Osteocyte (in vitro differentiated cells): ENCODE measurements at regions not wholly inside any gene's neighbourhood (a gene's known extent, or its start where the extent isn't known, plus 50 kb on each side); places are given as distances from the start of the nearest gene placed in this dataset.

Experiments
- DNase-seq: peaks from one replicate; pipeline ENCODE4 v3.0.0; 2021; ENCODE audit warnings: mixed read lengths; ENCODE audit not compliant: unreplicated experiment; ENCODE audit errors: extremely low spot score
- H3K27ac Mint-ChIP-seq: one replicate; pipeline ENCODE4 v1.8.0; 2021; ENCODE audit warnings: mild to moderate bottlenecking, mixed read lengths; ENCODE audit not compliant: unreplicated experiment
- H3K27me3 Mint-ChIP-seq: one replicate; pipeline ENCODE4 v1.8.0; 2021; ENCODE audit warnings: mixed read lengths; ENCODE audit not compliant: unreplicated experiment
- H3K36me3 Mint-ChIP-seq: one replicate; pipeline ENCODE4 v1.8.0; 2021; ENCODE audit warnings: mixed read lengths; ENCODE audit not compliant: unreplicated experiment
- H3K4me1 Mint-ChIP-seq: one replicate; pipeline ENCODE4 v1.8.0; 2021; ENCODE audit warnings: mixed read lengths; ENCODE audit not compliant: unreplicated experiment
- H3K4me3 Mint-ChIP-seq: one replicate; pipeline ENCODE4 v1.8.0; 2021; ENCODE audit warnings: mild to moderate bottlenecking, moderate library complexity, mixed read lengths; ENCODE audit not compliant: unreplicated experiment
- H3K9me3 Mint-ChIP-seq: one replicate; pipeline ENCODE4 v1.8.0; 2021; ENCODE audit warnings: mixed read lengths; ENCODE audit not compliant: unreplicated experiment
- TF ChIP-seq, protein P1 (sequence below): fragments of 200-600 bp; sonication (generic); IDR thresholded peaks from 2 replicates; pipeline ENCODE4 v1.5.0; 2021; ENCODE audit warnings: antibody characterized with exemption, mild to moderate bottlenecking, moderate library complexity

DNA sequence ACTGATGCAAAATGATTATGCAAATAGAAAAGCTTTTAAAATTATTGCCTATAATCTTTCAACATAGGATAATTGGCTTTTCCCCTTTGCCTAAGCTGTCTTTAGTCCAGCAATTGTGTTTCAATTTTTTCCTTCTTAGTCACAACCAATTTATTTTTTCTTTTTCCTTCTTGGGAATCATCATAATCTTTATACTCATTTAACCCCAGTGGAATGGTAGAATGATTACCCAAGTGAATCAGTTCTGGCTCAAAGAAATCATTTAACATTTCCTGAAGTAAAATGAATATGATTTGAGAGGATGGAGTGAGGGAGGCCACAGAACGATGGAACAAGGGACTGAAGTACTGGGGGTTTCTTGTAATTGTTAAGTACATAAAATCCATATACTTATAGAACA lies 93.0 kb upstream of the CRIM1 start:
- H3K4me3 Mint-ChIP-seq: no peak overlapping the region
- H3K27me3 Mint-ChIP-seq: peaks cover 45% of the 10 kb centered on the region
- TF ChIP-seq, protein P1, sequence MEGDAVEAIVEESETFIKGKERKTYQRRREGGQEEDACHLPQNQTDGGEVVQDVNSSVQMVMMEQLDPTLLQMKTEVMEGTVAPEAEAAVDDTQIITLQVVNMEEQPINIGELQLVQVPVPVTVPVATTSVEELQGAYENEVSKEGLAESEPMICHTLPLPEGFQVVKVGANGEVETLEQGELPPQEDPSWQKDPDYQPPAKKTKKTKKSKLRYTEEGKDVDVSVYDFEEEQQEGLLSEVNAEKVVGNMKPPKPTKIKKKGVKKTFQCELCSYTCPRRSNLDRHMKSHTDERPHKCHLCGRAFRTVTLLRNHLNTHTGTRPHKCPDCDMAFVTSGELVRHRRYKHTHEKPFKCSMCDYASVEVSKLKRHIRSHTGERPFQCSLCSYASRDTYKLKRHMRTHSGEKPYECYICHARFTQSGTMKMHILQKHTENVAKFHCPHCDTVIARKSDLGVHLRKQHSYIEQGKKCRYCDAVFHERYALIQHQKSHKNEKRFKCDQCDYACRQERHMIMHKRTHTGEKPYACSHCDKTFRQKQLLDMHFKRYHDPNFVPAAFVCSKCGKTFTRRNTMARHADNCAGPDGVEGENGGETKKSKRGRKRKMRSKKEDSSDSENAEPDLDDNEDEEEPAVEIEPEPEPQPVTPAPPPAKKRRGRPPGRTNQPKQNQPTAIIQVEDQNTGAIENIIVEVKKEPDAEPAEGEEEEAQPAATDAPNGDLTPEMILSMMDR: no peak

DNA sequence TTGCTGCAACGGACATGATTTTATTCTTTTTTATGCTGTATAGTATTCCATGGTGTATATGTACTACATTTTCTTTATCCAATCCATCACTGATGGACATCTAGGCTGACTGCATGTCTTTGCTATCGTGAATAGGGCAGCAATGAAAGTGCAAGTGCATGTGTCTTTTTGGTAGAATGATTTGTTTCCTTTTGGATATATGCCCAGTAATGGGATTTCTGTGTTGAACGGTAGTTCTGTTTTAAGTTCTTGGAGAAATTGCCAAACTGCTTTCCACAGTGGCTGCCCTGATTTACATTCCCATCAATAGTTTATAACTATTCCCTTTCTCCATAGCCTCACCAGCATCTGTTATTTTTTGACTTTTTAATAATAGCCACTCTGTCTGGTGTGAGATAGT lies 99.7 kb upstream of the CRIM1 start:
- Mint-ChIP-seq H3K9me3 (no peaks in the 10 kb centered on the region), H3K27ac (no peak overlapping the region), H3K4me1 (no peaks in the 10 kb centered on the region), H3K27me3 (peaks cover 53% of the 10 kb centered on the region), H3K36me3 (no peaks in the 10 kb centered on the region), H3K4me3 (no peak overlapping the region)
- TF ChIP-seq, protein P1: no peak
- DNase-seq: no peak

More for the DNA sequence above, 93.0 kb upstream of the CRIM1 start:
- DNase-seq: no peak
- H3K36me3 Mint-ChIP-seq: no peaks in the 10 kb centered on the region
- no peaks in the 10 kb centered on the region for H3K4me1 Mint-ChIP-seq
- H3K9me3 Mint-ChIP-seq: peaks cover 13% of the 10 kb centered on the region
- no peak overlapping the region for H3K27ac Mint-ChIP-seq

GRCh38 chr2:36253086-36253485 lies 102.5 kb upstream of the CRIM1 start:
- Mint-ChIP-seq H3K4me1 (no peaks in the 10 kb centered on the region), H3K4me3 (no peak overlapping the region), H3K27me3 (peaks cover 47% of the 10 kb centered on the region), H3K27ac (no peak overlapping the region), H3K36me3 (no peaks in the 10 kb centered on the region), H3K9me3 (no peaks in the 10 kb centered on the region)
- TF ChIP-seq, protein P1: no peak
- DNase-seq: no peak

DNA sequence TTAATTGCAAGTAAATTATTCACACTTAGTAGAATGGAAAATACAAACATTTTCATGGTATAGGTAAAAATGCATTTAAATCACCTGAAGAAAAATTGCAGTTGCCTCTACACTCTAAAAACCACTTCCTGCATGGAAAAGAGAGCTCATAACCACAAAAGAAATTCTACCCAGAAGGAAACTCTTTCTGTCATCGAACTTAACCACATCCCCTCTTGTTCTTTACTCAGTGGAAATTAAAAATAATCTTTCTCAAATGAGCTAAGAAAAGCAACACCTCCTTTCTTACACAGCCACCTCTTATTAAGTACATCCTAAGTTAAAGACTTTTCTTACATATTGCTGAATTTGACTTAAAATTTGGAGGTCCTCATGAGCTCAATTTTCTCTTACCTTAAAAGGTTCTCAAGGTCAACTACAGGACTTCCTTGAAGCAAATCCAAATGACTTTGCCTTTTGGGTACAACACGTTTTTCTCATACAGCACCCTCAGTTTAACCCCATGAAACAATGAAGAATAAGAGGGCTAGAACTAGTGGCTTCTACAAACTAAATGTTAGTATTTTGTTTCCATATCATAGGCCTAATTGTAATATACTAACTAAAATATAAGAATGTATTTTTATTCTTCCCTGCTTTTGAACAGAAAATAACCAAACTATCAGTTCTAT lies 109.1 kb upstream of the CRIM1 start:
- TF ChIP-seq, protein P1: no peak
- Mint-ChIP-seq H3K4me3 (no peak overlapping the region), H3K27me3 (peaks cover 15% of the 10 kb centered on the region), H3K36me3 (no peaks in the 10 kb centered on the region), H3K9me3 (no peaks in the 10 kb centered on the region), H3K4me1 (no peaks in the 10 kb centered on the region), H3K27ac (no peak overlapping the region)
- DNase-seq: no peak

DNA sequence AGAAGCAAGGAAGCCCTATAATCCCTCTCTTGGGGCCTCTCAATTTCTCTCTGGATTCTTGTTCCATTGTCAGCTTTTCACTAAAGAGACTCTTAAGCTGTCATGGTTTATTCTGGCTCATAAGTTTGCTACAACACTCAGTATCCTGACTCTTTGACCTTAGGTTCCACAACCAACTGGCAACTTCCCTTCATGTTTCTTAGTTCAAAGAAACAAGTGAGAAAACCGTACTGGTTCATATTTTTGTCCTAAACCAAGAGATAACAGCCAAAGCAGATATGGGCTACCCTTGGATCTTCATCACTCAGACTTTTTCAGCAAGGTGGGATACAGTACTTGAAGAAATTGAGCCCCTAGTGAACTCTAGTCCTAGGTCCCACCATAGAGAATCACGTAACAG lies 109.9 kb upstream of the CRIM1 start:
- TF ChIP-seq, protein P1: no peak
- Mint-ChIP-seq H3K4me3 (no peak overlapping the region), H3K27me3 (peaks cover 13% of the 10 kb centered on the region)

More for the DNA sequence above, 109.9 kb upstream of the CRIM1 start:
- DNase-seq: no peak
- Mint-ChIP-seq H3K27ac (no peak overlapping the region), H3K4me1 (no peaks in the 10 kb centered on the region), H3K9me3 (no peaks in the 10 kb centered on the region), H3K36me3 (no peaks in the 10 kb centered on the region)
